GM19351 (cell line): ENCODE measurements at regions not wholly inside any gene's neighbourhood (a gene's known extent, or its start where the extent isn't known, plus 50 kb on each side); places are given as distances from the start of the nearest gene placed in this dataset.

Source experiments
- ATAC-seq: cut with Tn5 transposase; IDR thresholded peaks from one replicate; pipeline ENCODE4 v1.9.1; 2021; ENCODE audit warnings: mild to moderate bottlenecking, moderate library complexity; ENCODE audit not compliant: unreplicated experiment

GRCh38 chr11:36729825-36730224 is 131.8 kb upstream of the RAG2 start:
- no peak for ATAC-seq

DNA sequence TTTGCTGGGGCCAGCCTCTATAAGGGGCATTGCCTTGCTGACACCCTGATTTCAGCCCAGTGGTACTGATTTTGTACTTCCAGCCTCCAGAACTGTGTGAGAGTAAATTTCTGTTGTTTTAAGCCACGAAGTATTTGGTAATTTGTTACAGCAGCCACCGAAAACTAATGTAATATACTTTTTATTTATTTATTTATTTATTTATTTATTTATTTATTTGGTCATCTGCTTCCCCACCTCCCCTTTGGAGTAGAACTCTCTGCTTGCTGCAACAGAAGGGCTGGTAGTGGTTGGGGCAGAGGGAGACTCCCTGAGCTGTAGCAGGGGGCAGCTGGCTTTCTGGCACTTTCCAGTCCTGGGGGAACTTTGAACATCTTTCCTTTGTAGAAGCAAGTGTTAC is 128.4 kb upstream of the RAG2 start:
- ATAC-seq = no peak

DNA sequence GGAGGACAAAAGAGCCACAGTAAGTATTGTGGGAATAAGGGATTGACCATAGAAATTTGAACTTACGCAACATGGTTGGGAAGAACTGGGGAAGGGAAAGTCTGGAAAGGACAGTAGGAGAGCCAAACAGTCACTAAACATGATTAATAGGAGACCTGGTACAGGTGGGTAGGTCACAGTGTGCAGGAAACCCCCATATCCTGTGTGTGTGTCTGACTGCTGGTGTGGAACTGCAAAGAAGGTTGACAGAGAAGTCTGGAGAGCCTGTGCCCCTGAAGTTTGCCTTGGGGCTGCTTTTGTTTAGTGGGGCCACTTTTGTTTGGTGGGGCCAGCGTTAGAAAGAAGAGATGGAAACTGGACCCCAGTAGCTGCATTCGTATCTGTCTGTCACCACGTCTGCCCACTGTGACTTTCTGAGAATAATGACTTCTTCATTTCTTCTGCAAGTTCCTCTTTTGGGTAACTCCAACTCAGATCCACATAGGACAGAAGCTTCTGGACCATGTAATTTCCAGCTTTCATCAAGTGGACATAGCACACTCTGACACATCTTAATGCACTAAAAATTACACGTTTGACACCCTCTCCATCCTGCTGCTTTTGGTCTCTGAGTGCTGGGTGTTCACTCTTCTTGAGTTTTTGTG is 126.8 kb upstream of the RAG2 start:
- ATAC-seq = peak; percentile 88

GRCh38 chr11:36722421-36722820 is 124.4 kb upstream of the RAG2 start:
- no peak for ATAC-seq

DNA sequence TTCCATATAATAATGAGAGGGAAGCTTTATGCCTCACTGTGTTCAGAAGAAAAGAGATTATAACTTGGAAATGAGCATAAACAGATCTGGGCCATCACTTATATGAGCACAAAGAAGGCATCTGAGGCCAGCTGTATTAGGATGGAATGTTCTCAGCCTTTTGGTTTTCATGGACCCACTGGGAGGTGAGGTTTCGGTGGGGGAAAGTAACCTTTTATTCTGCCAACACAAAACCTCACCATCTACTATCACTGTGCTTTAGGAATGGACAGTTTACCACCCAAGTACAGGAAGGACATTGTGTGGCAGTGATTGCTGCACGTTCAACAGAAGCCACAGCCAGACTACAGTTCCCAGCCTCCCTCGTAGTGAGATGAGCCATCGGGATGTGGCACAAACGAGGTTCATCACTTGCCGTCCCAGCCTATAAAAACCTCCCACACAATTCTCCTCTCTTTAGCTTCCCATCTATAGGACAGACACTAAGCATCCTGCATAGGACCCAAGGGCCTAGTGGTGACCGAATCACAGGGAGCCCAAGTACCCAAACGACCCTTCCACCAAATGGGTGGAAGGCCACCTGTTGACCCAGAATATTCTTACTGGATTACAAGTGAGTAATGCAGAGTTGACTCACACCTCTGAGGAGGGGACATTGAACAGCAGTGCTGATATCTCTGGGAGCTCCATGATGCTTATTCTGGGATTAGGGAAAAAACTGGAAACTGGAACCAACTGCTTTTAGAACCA is 121.5 kb upstream of the RAG2 start:
- ATAC-seq = no peak

DNA sequence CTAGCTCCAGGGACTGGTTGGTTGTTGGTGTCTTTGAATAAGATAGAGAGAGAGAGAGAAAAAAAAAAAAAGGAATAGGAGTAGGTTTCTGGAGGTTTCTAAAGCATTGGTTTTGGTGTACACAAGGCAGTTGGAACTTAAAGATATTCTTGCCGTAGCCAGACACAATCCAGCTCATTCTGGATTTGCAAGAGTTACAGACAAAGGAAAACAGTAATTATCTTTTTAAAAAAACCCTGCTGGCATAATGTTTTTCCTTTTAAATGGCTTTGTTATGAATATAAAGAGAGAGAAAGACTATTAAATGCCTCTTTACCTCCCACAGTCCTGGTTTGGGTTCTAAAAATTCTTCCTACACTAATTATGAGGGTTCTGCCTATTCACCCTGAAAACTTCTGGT is 120.4 kb upstream of the RAG2 start:
- no peak for ATAC-seq

GRCh38 chr11:36713715-36714114 is 115.7 kb upstream of the RAG2 start:
- ATAC-seq = no peak

DNA sequence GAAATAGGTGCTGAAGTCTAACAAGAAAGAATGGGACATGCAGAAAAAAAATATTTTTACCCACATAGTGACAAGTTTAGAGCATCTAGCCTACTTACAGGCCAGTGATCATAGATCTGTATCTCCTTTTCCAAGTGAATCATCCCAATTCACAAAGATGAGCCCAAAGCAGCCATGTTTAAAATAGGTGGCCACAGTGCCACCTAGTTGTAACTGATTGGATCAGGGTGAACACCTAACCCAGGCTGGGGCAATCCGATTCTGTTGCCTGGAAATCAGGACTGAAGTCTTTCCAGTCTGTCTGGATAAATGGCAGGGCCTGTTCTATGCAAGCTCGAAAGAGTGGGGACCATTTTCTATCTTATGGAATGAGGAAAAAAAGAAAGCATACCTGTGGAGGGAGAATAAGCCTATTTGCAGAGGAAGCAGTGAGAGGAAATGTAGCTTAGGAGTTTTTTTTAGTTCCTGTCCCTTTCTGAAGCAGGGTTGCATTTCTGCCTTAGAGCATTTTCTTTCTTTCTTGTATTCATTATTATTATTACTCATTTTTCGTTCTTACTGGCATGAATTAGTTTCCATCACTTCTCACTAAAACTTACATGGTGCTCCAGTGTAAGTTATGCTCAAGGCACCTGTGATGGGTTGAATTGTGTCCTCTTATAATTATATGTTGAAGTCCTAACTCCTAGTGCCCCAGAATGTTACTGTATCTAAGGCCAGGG is 113.2 kb upstream of the RAG2 start:
- no peak for ATAC-seq
